Gastrocnemius medialis (tissue), 4 donors: ENCODE measurements at regions not wholly inside any gene's neighbourhood (a gene's known extent, or its start where the extent isn't known, plus 50 kb on each side); places are given as distances from the start of the nearest gene placed in this dataset.

Source experiments
- POLR2A ChIP-seq, 2 donors: fragments of 450-650 bp; IDR thresholded peaks; one replicate each; pipeline ENCODE4 v1.6.1; 2017; ENCODE audit warnings: antibody characterized with exemption in 2 of 2, mild to moderate bottlenecking in 2 of 2, moderate library complexity in 2 of 2
- TF ChIP-seq, protein P1 (sequence below), 5 experiments: fragments of 450-650 bp in 3 of 5; fragments of 200-600 bp in 2 of 5; sonication (generic) in 2 of 5; IDR thresholded peaks in 4 of 5; conservative IDR thresholded peaks in 1 of 5; 1 replicate in 4 of 5; 2 replicates in 1 of 5; pipeline ENCODE4 v1.5.1; 2016 to 2019; ENCODE audit warnings: antibody characterized with exemption in 5 of 5, mild to moderate bottlenecking in 3 of 5, moderate library complexity in 3 of 5

DNA sequence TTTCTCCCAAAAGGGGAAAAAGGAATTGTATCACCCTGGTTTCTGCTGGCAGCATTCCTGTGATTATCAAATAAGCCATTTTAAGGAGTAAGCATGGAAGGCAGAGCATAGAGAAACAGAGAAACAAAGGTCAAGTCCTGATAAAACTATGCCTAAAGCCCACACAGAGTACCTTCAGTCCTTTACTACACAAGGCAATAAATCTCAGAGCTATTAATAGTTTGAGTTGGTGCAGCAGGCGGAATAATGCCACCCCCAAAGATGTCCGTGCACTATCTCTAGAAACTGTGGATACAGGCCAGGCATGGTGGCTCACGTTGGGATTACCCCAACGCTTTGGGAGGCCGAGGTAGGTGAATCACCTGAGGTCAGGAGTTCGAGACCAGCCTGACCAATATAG, 58.1 kb upstream of the ZBTB40 start:
- TF ChIP-seq, protein P1, sequence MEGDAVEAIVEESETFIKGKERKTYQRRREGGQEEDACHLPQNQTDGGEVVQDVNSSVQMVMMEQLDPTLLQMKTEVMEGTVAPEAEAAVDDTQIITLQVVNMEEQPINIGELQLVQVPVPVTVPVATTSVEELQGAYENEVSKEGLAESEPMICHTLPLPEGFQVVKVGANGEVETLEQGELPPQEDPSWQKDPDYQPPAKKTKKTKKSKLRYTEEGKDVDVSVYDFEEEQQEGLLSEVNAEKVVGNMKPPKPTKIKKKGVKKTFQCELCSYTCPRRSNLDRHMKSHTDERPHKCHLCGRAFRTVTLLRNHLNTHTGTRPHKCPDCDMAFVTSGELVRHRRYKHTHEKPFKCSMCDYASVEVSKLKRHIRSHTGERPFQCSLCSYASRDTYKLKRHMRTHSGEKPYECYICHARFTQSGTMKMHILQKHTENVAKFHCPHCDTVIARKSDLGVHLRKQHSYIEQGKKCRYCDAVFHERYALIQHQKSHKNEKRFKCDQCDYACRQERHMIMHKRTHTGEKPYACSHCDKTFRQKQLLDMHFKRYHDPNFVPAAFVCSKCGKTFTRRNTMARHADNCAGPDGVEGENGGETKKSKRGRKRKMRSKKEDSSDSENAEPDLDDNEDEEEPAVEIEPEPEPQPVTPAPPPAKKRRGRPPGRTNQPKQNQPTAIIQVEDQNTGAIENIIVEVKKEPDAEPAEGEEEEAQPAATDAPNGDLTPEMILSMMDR (IDR thresholded peaks at IDR 0.05 in 4 of 5, conservative IDR thresholded peaks at IDR 0.05 in 1 of 5): no peak
- no peak for TF ChIP-seq POLR2A (IDR thresholded peaks at IDR 0.05)
